Breast epithelium (tissue), 4 donors: ENCODE measurements at regions not wholly inside any gene's neighbourhood (a gene's known extent, or its start where the extent isn't known, plus 50 kb on each side); places are given as distances from the start of the nearest gene placed in this dataset.

Source experiments
- DNase-seq, 2 donors: peaks; one replicate each; pipeline ENCODE4 v3.0.0-alpha.2; 2019; ENCODE audit warnings: low spot score in 2 of 2
- H3K27ac ChIP-seq, 2 donors: fragments of 200-600 bp; sonication (generic) in 1 of 2; one replicate each; pipeline ENCODE4 v1.5.1; 2016 to 2019; ENCODE audit warnings: mild to moderate bottlenecking in 1 of 2
- H3K27me3 ChIP-seq, 2 donors: fragments of 200-600 bp; sonication (generic) in 1 of 2; one replicate each; pipeline versions ENCODE4 v1.5.1 to v1.6.0; 2017 to 2019; ENCODE audit warnings: control low read depth in 1 of 2, mild to moderate bottlenecking in 1 of 2
- H3K36me3 ChIP-seq: fragments of 200-600 bp; one replicate; pipeline ENCODE4 v1.5.1; 2019
- H3K4me1 ChIP-seq, 2 donors: fragments of 200-600 bp; sonication (generic); one replicate each; pipeline ENCODE4 v1.5.1; 2016 to 2019; ENCODE audit warnings: control low read depth in 1 of 2
- H3K4me3 ChIP-seq, 3 donors: fragments of 200-600 bp; sonication (generic); 1 replicate in 2 of 3; 2 replicates in 1 of 3; pipeline ENCODE4 v1.5.1; 2016 to 2019; ENCODE audit warnings: mild to moderate bottlenecking in 3 of 3, moderate library complexity in 2 of 3
- H3K9me3 ChIP-seq, 2 donors: fragments of 200-600 bp; sonication (generic) in 1 of 2; one replicate each; pipeline ENCODE4 v1.5.1; 2016 to 2019; ENCODE audit warnings: control low read depth in 1 of 2
- CTCF ChIP-seq, 3 donors: fragments of 450-650 bp; IDR thresholded peaks; one replicate each; pipeline ENCODE4 v1.5.1; 2016 to 2017; ENCODE audit warnings: antibody characterized with exemption in 3 of 3, mild to moderate bottlenecking in 3 of 3, moderate library complexity in 3 of 3
- POLR2A ChIP-seq: fragments of 450-650 bp; IDR thresholded peaks from one replicate; pipeline ENCODE4 v1.6.1; 2016; ENCODE audit warnings: antibody characterized with exemption, mild to moderate bottlenecking, moderate library complexity
- POLR2AphosphoS5 ChIP-seq, 3 donors: sonication (generic); formaldehyde crosslinking; IDR thresholded peaks; one replicate each; pipeline ENCODE4 v1.6.1; 2017; ENCODE audit warnings: antibody characterized with exemption in 3 of 3
- intact Hi-C: fragments of 100-400 bp; cut with DNase I; formaldehyde crosslinking; loops from one replicate; pipeline ENCODE4 v1.15.1; 2023; ENCODE audit warnings: low total_unique reads

GRCh38 chr7:69176841-69177240 lies 421.4 kb upstream of the AUTS2 start:
- Histone ChIP-seq H3K27ac (no peak overlapping the region), H3K4me1 (no peaks in the 10 kb centered on the region), H3K9me3 (no peaks in the 10 kb centered on the region), H3K27me3 (no peaks in the 10 kb centered on the region), H3K36me3 (no peaks in the 10 kb centered on the region), H3K4me3 (no peak overlapping the region)
- no peak for DNase-seq
- no peak for TF ChIP-seq POLR2AphosphoS5 (IDR thresholded peaks at IDR 0.05)
- TF ChIP-seq POLR2A: no peak
- no peak for TF ChIP-seq CTCF (IDR thresholded peaks at IDR 0.05)
- intact Hi-C loops: no loop called here

- intact Hi-C loops: no loop called here
- Histone ChIP-seq H3K36me3 (no peaks in the 10 kb centered on the region), H3K4me1 (no peaks in the 10 kb centered on the region), H3K27me3 (no peaks in the 10 kb centered on the region), H3K9me3 (no peaks in the 10 kb centered on the region), H3K4me3 (no peak overlapping the region), H3K27ac (no peak overlapping the region)
- DNase-seq: no peak
- TF ChIP-seq CTCF (IDR thresholded peaks at IDR 0.05): no peak
- TF ChIP-seq POLR2A: no peak
- TF ChIP-seq POLR2AphosphoS5 (IDR thresholded peaks at IDR 0.05): peak in 1 of 3 donors; percentile 65
Observed at GRCh38 chr7:69177461-69177861, 420.8 kb upstream of the AUTS2 start.

GRCh38 chr7:69177941-69178494 lies 420.3 kb upstream of the AUTS2 start:
- Histone ChIP-seq H3K4me1 (no peaks in the 10 kb centered on the region), H3K27me3 (no peaks in the 10 kb centered on the region), H3K9me3 (no peaks in the 10 kb centered on the region), H3K36me3 (no peaks in the 10 kb centered on the region), H3K4me3 (no peak overlapping the region), H3K27ac (no peak overlapping the region)
- DNase-seq: no peak
- TF ChIP-seq POLR2AphosphoS5 (IDR thresholded peaks at IDR 0.05): peak in 1 of 3 donors; percentile 79
- TF ChIP-seq POLR2A: no peak
- TF ChIP-seq CTCF (IDR thresholded peaks at IDR 0.05): no peak
- intact Hi-C loops: no loop called here

GRCh38 chr7:69180662-69181061 lies 417.6 kb upstream of the AUTS2 start:
- no peak for TF ChIP-seq POLR2A
- no peak for TF ChIP-seq POLR2AphosphoS5 (IDR thresholded peaks at IDR 0.05)
- no peak for TF ChIP-seq CTCF (IDR thresholded peaks at IDR 0.05)
- intact Hi-C loops: no loop called here
- no peaks in the 10 kb centered on the region for H3K36me3 ChIP-seq

GRCh38 chr7:69182596-69183467 lies 415.4 kb upstream of the AUTS2 start:
- no peak overlapping the region for H3K27ac ChIP-seq
- TF ChIP-seq POLR2A: no peak
- TF ChIP-seq CTCF (IDR thresholded peaks at IDR 0.05): no peak
- no peak for TF ChIP-seq POLR2AphosphoS5 (IDR thresholded peaks at IDR 0.05)
- intact Hi-C loops: no loop called here

More at GRCh38 chr7:69180662-69181061, 417.6 kb upstream of the AUTS2 start:
- no peak overlapping the region for H3K4me3 ChIP-seq
- no peak for DNase-seq
- no peak overlapping the region for H3K27ac ChIP-seq
- no peaks in the 10 kb centered on the region for H3K27me3 ChIP-seq
- no peaks in the 10 kb centered on the region for H3K9me3 ChIP-seq
- no peaks in the 10 kb centered on the region for H3K4me1 ChIP-seq

More at GRCh38 chr7:69182596-69183467, 415.4 kb upstream of the AUTS2 start:
- no peaks in the 10 kb centered on the region for H3K27me3 ChIP-seq
- no peaks in the 10 kb centered on the region for H3K9me3 ChIP-seq
- no peaks in the 10 kb centered on the region for H3K36me3 ChIP-seq
- no peaks in the 10 kb centered on the region for H3K4me1 ChIP-seq
- H3K4me3 ChIP-seq: no peak overlapping the region
- DNase-seq: no peak
